GM18868 (cell line): ENCODE measurements at regions not wholly inside any gene's neighbourhood (a gene's known extent, or its start where the extent isn't known, plus 50 kb on each side); places are given as distances from the start of the nearest gene placed in this dataset.
"Not testable (repeated sequence)": the region's sequence is repeated elsewhere in the genome, so short reads cannot be mapped to it uniquely, and the experiment has no call there.

Experiments used
- ATAC-seq: cut with Tn5 transposase; IDR thresholded peaks from one replicate; pipeline ENCODE4 v1.9.1; 2021; ENCODE audit warnings: mild to moderate bottlenecking, moderate library complexity; ENCODE audit not compliant: unreplicated experiment

DNA sequence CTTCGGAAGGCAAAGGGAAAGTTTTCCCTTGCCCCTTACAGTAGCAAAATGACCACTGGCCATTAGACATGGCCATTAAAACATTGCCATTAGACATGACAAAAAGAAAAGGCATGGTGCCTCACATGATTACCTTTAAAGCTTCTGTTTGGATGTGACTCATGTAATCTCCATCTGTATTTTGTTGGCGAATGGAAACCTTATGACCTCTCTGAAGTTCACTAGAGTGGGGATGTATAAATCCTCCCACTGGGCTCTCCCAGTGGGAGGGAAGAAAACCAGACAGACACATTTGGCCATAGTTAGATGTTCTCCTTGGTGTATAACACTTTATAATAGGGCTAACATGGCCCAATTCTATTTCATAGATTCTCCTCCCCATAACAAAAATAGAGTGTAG, 152.6 kb downstream of the MAGEB17 start:
- ATAC-seq: no peak

DNA sequence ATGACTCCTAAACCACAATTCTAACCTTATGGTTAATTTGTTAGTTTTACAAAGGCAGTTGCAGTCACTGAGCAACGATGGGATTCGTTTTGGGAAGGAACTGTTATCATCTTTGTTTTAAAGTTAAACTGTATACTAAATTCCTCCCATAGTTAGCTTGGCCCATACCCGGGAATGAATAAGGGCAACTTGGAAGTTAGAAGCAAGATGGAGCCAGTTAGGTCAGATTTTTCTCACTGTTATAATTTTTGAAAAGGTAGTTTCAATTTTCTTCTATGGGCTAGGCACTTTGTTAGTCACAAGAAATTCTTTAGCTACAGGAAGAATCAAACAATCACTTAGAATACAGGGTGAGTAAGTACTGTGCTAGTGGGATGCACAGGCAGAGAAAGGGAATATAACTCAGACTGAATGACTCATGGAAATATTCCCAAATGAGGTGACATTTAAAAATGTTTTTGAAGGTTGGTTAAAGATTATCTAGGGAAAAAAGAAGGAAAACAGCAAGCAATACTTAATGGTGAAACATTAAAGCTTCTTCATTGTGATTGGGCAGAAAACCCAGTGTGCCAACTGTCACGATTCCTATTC, 153.6 kb downstream of the MAGEB17 start:
- ATAC-seq: no peak

DNA sequence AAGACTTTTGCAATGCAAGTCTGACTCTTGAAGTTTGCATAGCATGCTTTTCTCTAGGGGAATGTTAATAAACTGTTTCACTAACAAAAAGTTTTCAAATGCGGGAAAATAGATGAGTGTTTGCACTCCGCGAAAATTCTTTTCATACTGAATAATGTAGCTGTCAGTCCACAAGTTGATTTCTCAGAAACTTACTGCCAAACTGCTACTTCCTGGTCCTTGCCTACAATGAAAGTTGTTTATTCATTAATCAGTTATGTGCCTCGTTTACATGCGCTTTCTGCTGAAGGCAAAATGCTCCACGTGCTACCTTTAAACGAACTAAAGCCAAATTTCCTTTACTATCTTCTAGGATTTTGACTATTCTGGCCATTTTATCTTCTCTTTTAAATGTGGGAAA, 166.2 kb downstream of the MAGEB17 start:
- no peak for ATAC-seq

- no peak for ATAC-seq
These were observed 167.9 kb downstream of the MAGEB17 start for GRCh38 chrX:16335181-16335580.

GRCh38 chrX:16347968-16348670, 180.8 kb downstream of the MAGEB17 start:
- no peak for ATAC-seq

DNA sequence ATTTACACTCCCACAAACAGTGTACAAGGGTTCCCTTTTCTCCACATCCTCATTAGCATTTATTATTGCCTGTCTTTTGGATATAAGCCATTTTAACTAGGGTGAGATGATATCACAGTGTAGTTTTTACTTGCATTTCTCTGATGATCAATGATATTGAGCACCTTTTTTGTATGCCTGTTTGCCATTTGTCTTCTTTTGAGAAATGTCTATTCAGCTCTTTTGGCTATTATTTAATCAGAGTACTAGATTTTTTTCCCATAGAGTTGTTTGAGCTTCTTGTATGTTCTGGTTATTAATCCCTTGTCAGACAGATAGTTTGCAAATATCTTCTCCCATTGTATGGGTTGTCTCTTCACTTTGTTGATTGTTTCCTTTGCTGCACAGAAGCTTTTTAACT, 190.6 kb downstream of the MAGEB17 start:
- no peak for ATAC-seq

DNA sequence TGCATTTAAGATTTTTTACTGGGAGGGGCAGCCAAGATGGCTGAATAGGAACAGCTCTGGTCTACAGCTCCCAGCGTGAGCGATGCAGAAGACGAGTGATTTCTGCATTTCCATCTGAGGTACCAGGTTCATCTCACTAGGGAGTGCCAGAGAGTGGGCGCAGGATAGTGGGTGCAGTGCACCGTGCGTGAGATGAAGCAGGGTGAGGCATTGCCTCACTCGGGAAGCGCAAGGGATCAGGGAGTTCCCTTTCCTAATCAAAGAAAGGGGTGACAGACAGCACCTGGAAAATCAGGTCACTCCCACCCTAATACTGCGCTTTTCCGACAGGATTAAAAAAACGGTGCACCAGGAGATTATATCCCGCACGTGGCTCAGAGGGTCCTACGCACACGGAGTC, 192.8 kb downstream of the MAGEB17 start:
- ATAC-seq: not testable (repeated sequence)

DNA sequence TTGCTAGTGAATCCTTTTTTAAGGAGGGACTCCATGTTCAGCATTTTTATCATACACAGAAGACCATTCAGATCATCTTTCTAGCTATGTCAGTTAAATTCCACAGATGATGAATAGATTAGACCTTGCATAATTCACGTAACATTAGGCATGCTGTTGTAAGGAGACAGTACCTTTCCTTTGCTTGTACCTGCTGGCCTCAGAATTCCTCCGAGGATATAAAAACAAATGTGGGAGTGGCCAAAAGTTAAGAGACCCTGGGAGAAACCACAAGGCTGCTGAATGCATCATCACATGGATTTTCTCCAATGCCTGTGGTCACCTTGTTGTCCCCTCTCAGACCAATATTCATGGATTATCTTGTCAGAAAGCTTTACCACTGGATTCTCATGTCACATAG, 201.4 kb downstream of the MAGEB17 start:
- no peak for ATAC-seq

DNA sequence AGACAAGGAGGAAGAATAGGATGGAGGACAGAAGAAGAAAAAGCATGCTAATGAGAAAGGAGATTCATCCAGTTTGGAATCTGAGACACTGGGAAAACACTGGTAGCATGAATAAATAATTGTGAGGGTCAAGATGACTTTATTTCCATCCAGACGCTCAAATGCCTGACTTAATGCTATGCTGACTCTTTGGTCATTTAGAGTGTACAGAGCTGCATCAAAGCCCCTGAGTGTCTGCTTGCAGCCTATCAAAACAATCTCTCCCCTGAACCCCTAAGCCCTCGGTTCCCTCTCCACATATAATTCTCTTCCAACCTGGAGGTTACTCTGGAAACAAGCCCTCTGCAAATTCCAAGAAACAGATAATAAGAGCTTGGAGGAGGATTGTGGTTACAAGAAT, 208.8 kb downstream of the MAGEB17 start:
- no peak for ATAC-seq

DNA sequence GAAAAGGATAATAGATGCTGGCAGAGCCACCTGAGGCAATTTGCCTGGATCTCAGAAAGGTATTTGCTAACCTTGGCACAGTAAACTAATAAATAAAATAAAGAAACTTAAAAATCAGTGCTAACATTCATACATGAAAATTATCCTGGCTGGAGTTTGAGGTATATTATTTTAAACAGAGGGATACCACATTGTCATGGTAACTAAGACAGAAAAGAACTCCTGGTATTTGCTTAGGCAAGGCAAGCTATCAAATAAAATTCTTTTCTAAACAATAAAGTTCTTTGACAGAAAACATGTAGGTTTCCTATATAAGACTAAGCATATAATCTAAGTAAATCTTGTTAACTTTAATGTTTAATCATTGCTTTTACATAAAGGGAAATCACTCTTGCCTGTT, 218.8 kb downstream of the MAGEB17 start:
- ATAC-seq: no peak

- ATAC-seq: no peak
These were observed 225.3 kb downstream of the MAGEB17 start for GRCh38 chrX:16392597-16392996.

- ATAC-seq: no peak
These were observed 227.0 kb downstream of the MAGEB17 start for GRCh38 chrX:16394290-16394689.

DNA sequence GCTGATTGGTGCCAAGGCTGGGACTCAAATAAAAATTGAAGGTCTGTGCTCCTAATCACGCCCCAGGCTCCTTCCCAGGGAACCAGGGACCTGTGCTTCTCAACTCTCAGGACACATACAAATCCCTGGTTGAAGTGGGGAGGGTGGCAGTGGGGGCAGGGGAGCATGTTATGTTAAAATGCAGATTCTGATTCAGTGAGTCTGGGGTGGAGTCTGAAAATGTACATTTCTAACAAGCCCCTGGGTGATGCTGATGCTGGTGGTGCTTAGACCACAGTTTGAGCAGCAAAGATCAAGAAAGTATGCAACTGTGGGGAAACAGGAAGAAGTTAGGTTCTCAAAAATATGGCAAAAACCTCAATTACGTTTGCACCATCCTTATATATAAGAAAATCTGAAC, 236.5 kb downstream of the MAGEB17 start:
- no peak for ATAC-seq

DNA sequence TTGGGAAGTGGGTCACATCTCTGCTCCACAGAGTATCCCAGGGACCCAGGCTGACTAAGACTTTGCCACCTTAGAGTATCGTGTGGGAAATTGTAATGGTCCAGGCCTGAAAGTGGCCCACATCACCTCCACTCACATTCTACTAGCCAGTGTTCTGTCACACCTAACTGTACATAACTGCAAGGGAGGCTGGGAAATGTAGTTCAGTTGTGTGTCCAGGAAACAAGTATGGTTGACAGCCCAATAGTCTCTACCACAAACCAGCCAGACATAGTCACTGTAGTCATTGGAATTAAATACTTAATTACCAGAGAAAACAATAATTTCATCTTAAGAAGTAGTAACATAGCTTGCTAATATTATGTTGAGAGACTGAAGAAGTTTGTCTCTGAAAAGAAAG, 233.4 kb upstream of the S100G start:
- no peak for ATAC-seq

DNA sequence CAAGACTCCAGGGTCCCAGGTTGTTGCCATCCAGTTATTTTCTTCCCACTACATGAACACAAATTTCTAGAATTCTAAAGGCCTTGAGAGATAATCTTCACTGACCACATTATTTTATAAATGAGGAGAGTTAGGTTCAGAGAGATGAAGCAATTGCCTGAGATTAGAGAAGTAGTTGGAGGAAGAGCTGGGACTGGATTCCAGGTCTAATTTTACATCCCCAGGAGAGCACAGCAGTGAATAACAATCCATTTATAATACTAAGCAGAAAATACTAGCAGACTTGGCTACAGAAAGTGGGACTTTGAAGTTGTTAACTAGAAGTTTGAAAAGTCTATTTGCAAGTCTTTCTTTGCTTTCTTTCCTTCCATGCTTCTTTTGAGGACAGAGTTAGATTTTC, 231.3 kb upstream of the S100G start:
- ATAC-seq: no peak

- ATAC-seq: no peak
These were observed 222.3 kb upstream of the S100G start for GRCh38 chrX:16427668-16428067.

- ATAC-seq: no peak
These were observed 220.6 kb upstream of the S100G start for GRCh38 chrX:16429406-16429805.

DNA sequence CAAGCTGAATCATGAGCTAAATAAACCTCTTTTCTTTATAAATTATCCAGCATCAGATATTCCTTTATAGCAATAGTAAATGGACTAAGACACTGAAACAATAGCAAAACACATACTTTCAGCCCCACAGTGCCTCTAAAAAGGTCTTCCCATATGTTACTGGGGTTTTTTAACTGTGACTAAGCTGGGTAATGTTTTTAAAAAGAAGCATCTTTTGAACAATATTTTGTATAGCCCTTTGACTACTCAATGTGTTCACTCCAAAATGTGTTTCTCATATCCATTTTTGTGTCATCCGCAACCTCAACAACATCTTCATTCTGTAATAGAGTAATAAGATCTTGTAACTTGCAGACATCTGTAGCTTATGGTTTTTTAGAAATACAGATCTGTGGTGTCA, 218.7 kb upstream of the S100G start:
- no peak for ATAC-seq

DNA sequence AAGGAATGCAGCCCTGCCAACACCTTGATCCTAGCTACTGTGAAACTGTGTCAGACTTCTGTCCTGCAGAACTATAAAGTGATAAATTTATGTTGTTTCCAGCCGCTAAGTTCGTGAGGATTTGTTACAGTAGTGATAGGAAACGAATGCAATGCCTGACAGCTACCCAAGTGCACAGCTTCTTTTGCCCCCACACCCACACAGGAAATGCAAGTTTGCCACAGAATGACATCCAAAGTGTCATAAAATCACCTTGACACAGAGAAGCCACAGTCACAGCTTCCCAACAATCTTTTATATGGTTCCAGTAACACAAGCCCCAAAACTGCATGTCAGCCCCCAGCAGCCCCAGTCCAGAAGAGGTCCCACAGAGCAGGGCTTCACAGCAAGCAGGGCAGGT, 216.9 kb upstream of the S100G start:
- ATAC-seq: no peak

DNA sequence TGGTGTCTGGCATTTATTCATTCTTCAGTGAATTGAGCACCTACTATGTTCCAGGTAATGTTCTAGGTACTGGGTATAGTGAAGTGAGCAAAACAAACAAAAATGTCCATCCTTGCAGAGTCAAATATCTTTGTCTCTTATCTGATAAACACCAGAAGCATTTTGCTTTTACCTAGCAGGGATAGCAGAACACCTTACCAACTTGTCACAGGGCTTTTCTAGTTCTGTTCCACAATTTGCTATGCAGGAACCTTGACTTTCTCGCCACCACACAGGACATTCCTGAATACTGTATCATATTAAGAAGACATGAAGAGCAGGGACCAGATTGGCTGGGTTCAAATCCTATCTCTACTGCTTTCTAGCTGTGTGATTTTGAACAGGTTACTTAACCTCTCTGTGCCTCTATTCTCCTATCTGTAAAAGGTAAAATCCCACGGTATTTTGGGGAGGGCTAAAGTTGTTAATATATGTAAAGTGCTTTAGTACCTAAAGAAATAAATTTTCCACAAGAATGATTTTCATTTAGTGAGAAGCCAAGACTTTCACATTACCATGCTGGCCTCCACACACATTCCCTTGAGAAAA, 214.5 kb upstream of the S100G start:
- no peak for ATAC-seq

DNA sequence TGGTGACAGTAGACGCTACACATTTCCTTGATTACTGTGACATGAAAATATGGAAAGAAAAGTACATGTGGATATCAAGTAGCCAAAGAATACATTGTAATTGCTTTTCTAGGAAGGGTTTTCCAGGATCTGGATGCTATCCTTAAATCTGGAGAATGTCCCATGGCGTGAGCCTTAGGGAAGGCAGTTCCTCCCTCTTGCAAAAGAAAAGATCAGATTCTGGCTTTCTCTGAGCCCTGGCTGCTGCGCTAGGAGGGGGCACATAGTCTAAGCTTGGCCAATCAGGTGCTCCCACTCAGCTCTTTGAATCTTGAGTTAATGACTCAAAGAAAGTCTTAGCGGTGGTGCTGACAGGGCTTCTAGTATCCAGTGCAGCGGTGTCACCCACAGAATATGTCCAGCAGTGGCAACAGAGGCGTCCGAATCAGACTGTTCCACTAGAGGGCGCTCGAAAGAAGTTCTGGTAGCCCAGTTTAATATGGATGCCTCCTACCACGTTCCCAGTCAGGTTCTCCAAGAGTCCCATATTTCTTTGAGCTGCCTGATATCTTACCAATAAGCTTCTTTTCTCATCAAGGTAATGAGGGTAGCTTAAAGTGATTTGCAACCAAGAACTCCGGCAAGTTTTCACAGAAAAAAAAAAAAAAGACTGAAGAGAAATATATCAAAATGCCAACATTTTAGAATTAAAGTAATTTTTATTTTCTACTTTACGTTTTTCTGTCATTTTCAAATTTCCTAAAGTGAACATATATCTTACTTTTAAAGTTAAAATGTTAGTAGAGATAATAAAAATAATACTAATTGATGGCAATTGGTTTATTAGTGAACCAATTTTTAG, 213.4 kb upstream of the S100G start:
- ATAC-seq: peak; percentile 59

GRCh38 chrX:16440446-16440845, 209.5 kb upstream of the S100G start:
- no peak for ATAC-seq
